SK-N-SH (cell line): ENCODE measurements at regions not wholly inside any gene's neighbourhood (a gene's known extent, or its start where the extent isn't known, plus 50 kb on each side); places are given as distances from the start of the nearest gene placed in this dataset.

Experiments used
- CTCF ChIA-PET: fragments of 300-600, 350-600 bp; formaldehyde crosslinking; extraction: SDS; loops from one replicate; lab custom pipeline; 2021; lab: Yijun Ruan, JAX
- POLR2A ChIA-PET: fragments of 350-600 bp; sonication (Branson Sonifier 250); formaldehyde crosslinking; extraction: SDS; loops from one replicate; lab custom pipeline; 2020; ENCODE audit warnings: antibody characterized with exemption, inconsistent platforms; lab: Yijun Ruan, JAX
- DNase-seq: peaks from one replicate; pipeline ENCODE4 v3.0.0; 2012
- H2AFZ ChIP-seq: fragments of 200-600 bp; sonication (generic); 2 replicates; pipeline ENCODE4 v1.8.1; 2016; ENCODE audit warnings: antibody characterized with exemption, mild to moderate bottlenecking, low read depth
- H3F3A ChIP-seq: fragments of 200-600 bp; sonication (generic); replicated peaks from 2 replicates; pipeline ENCODE3; 2016; ENCODE audit warnings: antibody characterized with exemption, mild to moderate bottlenecking; ENCODE audit not compliant: insufficient read depth
- H3K27ac ChIP-seq, 2 experiments: fragments of 200-500 bp in 1 of 2; fragments of 200-600 bp in 1 of 2; sonication (Bioruptor generic) in 1 of 2; sonication (generic), shearing (Covaris generic) in 1 of 2; 2 replicates each; pipeline versions ENCODE4 v1.5.1 to v1.6.1; 2014 to 2016; ENCODE audit warnings: low read depth in 2 of 2, inconsistent platforms in 1 of 2, low read length in 1 of 2, mild to moderate bottlenecking in 1 of 2, mixed read lengths in 1 of 2
- H3K27me3 ChIP-seq: fragments of 200-600 bp; sonication (generic), shearing (Covaris generic); 2 replicates; pipeline ENCODE4 v1.6.1; 2016; ENCODE audit warnings: mixed run types; ENCODE audit not compliant: insufficient read depth
- H3K36me3 ChIP-seq, 2 experiments: fragments of 200-500 bp in 1 of 2; fragments of 200-600 bp in 1 of 2; sonication (Bioruptor generic) in 1 of 2; sonication (generic) in 1 of 2; replicated peaks in 1 of 2; 2 replicates each; pipeline versions ENCODE3 to v1.5.1; 2014 to 2016; ENCODE audit warnings: low read length in 1 of 2, mild to moderate bottlenecking in 1 of 2; ENCODE audit not compliant: insufficient read depth in 2 of 2, control insufficient read depth in 1 of 2
- H3K4me1 ChIP-seq, 2 experiments: fragments of 200-500 bp in 1 of 2; fragments of 200-600 bp in 1 of 2; sonication (Bioruptor generic) in 1 of 2; sonication (generic), shearing (Covaris generic) in 1 of 2; 2 replicates each; pipeline versions ENCODE4 v1.5.1 to v1.6.1; 2014 to 2016; ENCODE audit warnings: low read depth in 1 of 2, low read length in 1 of 2, mixed run types in 1 of 2; ENCODE audit not compliant: insufficient read depth in 2 of 2, control insufficient read depth in 1 of 2
- H3K4me2 ChIP-seq: fragments of 200-600 bp; sonication (generic), shearing (Covaris generic); 2 replicates; pipeline ENCODE4 v1.6.1; 2017; ENCODE audit warnings: mixed run types
- H3K4me3 ChIP-seq, 2 experiments: fragments of 200-500 bp in 1 of 2; fragments of 200-600 bp in 1 of 2; sonication (Bioruptor generic) in 1 of 2; sonication (generic), shearing (Covaris generic) in 1 of 2; 2 replicates each; pipeline versions ENCODE4 v1.5.1 to v1.8.1; 2014 to 2016; ENCODE audit warnings: low read depth in 2 of 2, inconsistent platforms in 1 of 2, low read length in 1 of 2, mild to moderate bottlenecking in 1 of 2, mixed read lengths in 1 of 2, moderate library complexity in 1 of 2
- H3K79me2 ChIP-seq: fragments of 200-600 bp; sonication (generic); 2 replicates; pipeline ENCODE4 v1.8.1; 2017; ENCODE audit warnings: mild to moderate bottlenecking; ENCODE audit not compliant: insufficient read depth
- H3K9ac ChIP-seq: fragments of 200-600 bp; sonication (generic); 2 replicates; pipeline ENCODE4 v1.6.1; 2017; ENCODE audit warnings: mixed run types
- H3K9me2 ChIP-seq: fragments of 200-600 bp; sonication (generic); 2 replicates; pipeline ENCODE4 v1.6.1; 2017; ENCODE audit warnings: mixed run types
- H3K9me3 ChIP-seq: fragments of 200-600 bp; sonication (generic); 2 replicates; pipeline ENCODE4 v1.6.1; 2017; ENCODE audit warnings: mixed run types, mild to moderate bottlenecking, moderate library complexity
- H4K20me1 ChIP-seq: fragments of 200-600 bp; sonication (generic); 2 replicates; pipeline ENCODE4 v1.6.1; 2017; ENCODE audit warnings: mild to moderate bottlenecking, mixed run types; ENCODE audit not compliant: insufficient read depth
- FOSL2 ChIP-seq: IDR thresholded peaks from 2 replicates; pipeline ENCODE4 v1.4.0; 2012; ENCODE audit warnings: low read depth, mild to moderate bottlenecking, moderate library complexity, borderline replicate concordance
- NRF1 ChIP-seq: IDR thresholded peaks from 2 replicates; pipeline ENCODE4 v1.6.1; 2012; ENCODE audit warnings: low read depth, mild to moderate bottlenecking, low read length
- RAD21 ChIP-seq: IDR thresholded peaks from 2 replicates; pipeline ENCODE4 v1.6.1; 2012; ENCODE audit warnings: mild to moderate bottlenecking, low read length
- SIN3A ChIP-seq: IDR thresholded peaks from 2 replicates; pipeline ENCODE4 v1.6.1; 2012; ENCODE audit warnings: low read depth, mild to moderate bottlenecking, low read length, moderate library complexity, borderline replicate concordance
- TCF12 ChIP-seq: IDR thresholded peaks from 2 replicates; pipeline ENCODE4 v1.4.0; 2012
- ZBTB33 ChIP-seq: IDR thresholded peaks from 2 replicates; pipeline ENCODE4 v1.4.0; 2012; ENCODE audit warnings: low read depth, borderline replicate concordance
- WGBS: methylation state at CpG from one replicate; pipeline ENCODE4 v1.1.6; 2017; ENCODE audit warnings: low lambda C conversion rate; 5-methylcytosine and 5-hydroxymethylcytosine counted together
- TF ChIP-seq, protein P1 (sequence below): fragments of 200-600 bp; sonication (generic); IDR thresholded peaks from 2 replicates; pipeline ENCODE4 v1.6.1; 2017; ENCODE audit warnings: antibody characterized with exemption, mild to moderate bottlenecking, moderate library complexity
- TF ChIP-seq, protein P2 (sequence below): IDR thresholded peaks from 2 replicates; pipeline ENCODE4 v1.6.1; 2012; ENCODE audit warnings: mild to moderate bottlenecking, low read depth, low read length, moderate library complexity

DNA sequence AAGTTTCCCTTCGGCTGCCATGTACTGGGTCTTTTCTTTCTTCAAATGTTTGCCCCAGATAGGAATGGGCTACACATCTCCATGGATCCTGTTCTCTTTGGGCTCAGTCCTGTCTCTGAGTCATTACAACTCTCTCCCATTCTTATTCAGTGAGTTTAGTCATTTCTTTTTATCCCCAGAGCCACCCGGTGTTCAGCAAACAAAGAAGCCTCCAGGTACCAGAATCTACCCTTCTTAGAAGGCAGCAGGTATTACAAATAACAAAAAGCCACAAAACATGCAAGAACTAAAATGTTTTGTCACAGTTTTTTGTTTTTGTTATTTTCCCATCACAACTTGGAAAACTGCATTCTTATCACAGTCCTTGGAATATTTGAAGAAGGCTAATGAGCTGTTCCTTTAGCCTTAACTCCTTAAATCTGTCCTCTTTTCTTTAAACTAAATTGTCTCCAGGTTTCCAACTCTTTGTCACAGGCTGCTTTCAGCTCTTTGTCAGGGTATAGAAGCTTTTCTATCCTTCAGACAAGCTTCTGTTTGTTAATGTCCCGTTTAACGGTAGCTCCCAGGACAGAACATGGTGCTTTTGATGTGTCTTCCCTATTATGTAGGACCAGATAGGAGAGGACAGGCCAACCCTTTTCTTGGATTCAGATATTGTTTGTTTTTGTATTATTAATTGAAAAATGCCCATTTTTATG is 215.5 kb upstream of the HTR2A start:
- Histone ChIP-seq H3K27ac (peak overlapping the region in 1 of 2 experiments; percentile 6; a peak in 1 of 4 replicates), H3K9ac (no peak overlapping the region), H3K9me2 (no peaks in the 10 kb centered on the region), H3K27me3 (no peaks in the 10 kb centered on the region), H3K36me3 (no peaks in the 10 kb centered on the region), H2AFZ (peak overlapping the region; percentile 3; the same call in 1 of the 2 replicates), H3K4me3 (no peak overlapping the region), H3K4me1 (peaks cover 0 to 15% of the 10 kb centered on the region in 2 experiments; a peak in 2 of 4 replicates), H3K9me3 (no peaks in the 10 kb centered on the region), H4K20me1 (no peaks in the 10 kb centered on the region), H3F3A (peaks cover 16% of the 10 kb centered on the region), H3K4me2 (no peak overlapping the region), H3K79me2 (no peaks in the 10 kb centered on the region)
- TF ChIP-seq SIN3A (no peak), ZBTB33 (no peak), FOSL2 (0 out of 2 replicates have a peak, but pooled peaks have one; percentile 18), NRF1 (no peak), TCF12 (no peak), RAD21 (no peak)
- TF ChIP-seq, protein P1, sequence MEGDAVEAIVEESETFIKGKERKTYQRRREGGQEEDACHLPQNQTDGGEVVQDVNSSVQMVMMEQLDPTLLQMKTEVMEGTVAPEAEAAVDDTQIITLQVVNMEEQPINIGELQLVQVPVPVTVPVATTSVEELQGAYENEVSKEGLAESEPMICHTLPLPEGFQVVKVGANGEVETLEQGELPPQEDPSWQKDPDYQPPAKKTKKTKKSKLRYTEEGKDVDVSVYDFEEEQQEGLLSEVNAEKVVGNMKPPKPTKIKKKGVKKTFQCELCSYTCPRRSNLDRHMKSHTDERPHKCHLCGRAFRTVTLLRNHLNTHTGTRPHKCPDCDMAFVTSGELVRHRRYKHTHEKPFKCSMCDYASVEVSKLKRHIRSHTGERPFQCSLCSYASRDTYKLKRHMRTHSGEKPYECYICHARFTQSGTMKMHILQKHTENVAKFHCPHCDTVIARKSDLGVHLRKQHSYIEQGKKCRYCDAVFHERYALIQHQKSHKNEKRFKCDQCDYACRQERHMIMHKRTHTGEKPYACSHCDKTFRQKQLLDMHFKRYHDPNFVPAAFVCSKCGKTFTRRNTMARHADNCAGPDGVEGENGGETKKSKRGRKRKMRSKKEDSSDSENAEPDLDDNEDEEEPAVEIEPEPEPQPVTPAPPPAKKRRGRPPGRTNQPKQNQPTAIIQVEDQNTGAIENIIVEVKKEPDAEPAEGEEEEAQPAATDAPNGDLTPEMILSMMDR: no peak
- TF ChIP-seq, protein P2, sequence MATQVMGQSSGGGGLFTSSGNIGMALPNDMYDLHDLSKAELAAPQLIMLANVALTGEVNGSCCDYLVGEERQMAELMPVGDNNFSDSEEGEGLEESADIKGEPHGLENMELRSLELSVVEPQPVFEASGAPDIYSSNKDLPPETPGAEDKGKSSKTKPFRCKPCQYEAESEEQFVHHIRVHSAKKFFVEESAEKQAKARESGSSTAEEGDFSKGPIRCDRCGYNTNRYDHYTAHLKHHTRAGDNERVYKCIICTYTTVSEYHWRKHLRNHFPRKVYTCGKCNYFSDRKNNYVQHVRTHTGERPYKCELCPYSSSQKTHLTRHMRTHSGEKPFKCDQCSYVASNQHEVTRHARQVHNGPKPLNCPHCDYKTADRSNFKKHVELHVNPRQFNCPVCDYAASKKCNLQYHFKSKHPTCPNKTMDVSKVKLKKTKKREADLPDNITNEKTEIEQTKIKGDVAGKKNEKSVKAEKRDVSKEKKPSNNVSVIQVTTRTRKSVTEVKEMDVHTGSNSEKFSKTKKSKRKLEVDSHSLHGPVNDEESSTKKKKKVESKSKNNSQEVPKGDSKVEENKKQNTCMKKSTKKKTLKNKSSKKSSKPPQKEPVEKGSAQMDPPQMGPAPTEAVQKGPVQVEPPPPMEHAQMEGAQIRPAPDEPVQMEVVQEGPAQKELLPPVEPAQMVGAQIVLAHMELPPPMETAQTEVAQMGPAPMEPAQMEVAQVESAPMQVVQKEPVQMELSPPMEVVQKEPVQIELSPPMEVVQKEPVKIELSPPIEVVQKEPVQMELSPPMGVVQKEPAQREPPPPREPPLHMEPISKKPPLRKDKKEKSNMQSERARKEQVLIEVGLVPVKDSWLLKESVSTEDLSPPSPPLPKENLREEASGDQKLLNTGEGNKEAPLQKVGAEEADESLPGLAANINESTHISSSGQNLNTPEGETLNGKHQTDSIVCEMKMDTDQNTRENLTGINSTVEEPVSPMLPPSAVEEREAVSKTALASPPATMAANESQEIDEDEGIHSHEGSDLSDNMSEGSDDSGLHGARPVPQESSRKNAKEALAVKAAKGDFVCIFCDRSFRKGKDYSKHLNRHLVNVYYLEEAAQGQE: no peak
- ChIA-PET POLR2A (no interaction called here), CTCF (interaction anchor here (2.7 kb wide), 1 partner anchor 14 kb away, joined by 8 read pairs; no protein-coding TSS in a partner anchor)
- no peak for DNase-seq
- 75% methylated on average over 4 of the region's 4 CpGs for WGBS
